Neutrophil (primary cell): ENCODE measurements at regions not wholly inside any gene's neighbourhood (a gene's known extent, or its start where the extent isn't known, plus 50 kb on each side); places are given as distances from the start of the nearest gene placed in this dataset.

Experiments used
- H3K27ac ChIP-seq: fragments of 200-600 bp; sonication (generic); 2 replicates; pipeline ENCODE4 v1.5.1; 2016; ENCODE audit warnings: mild to moderate bottlenecking, moderate library complexity
- H3K27me3 ChIP-seq: fragments of 200-600 bp; sonication (generic); 2 replicates; pipeline ENCODE4 v1.6.0; 2016; ENCODE audit warnings: mild to moderate bottlenecking
- H3K36me3 ChIP-seq: fragments of 200-600 bp; sonication (generic); 2 replicates; pipeline ENCODE4 v1.5.1; 2017
- H3K4me1 ChIP-seq, 2 experiments: fragments of 200-600 bp in 1 of 2; sonication (generic) in 1 of 2; 1 replicate in 1 of 2; 2 replicates in 1 of 2; pipeline versions ENCODE4 v1.5.1 to v1.6.1; 2013 to 2016; ENCODE audit warnings: low read depth in 1 of 2, low read length in 1 of 2, mild to moderate bottlenecking in 1 of 2, moderate library complexity in 1 of 2; ENCODE audit not compliant: control insufficient read depth in 1 of 2, insufficient read depth in 1 of 2
- H3K4me3 ChIP-seq, 2 experiments: fragments of 200-600 bp in 1 of 2; sonication (generic) in 1 of 2; 1 replicate in 1 of 2; 2 replicates in 1 of 2; pipeline ENCODE4 v1.5.1; 2013 to 2016; ENCODE audit warnings: low read depth in 1 of 2, low read length in 1 of 2, mild to moderate bottlenecking in 1 of 2, moderate library complexity in 1 of 2
- H3K9me3 ChIP-seq: fragments of 200-600 bp; sonication (generic); 2 replicates; pipeline ENCODE4 v1.5.1; 2016
- CTCF ChIP-seq: fragments of 200-600 bp; sonication (generic); IDR thresholded peaks from 2 replicates; pipeline ENCODE4 v1.5.1; 2016; ENCODE audit warnings: antibody characterized with exemption

GRCh38 chr9:117974108-117974507, 269.9 kb downstream of the TLR4 start:
- Histone ChIP-seq H3K4me3 (no peak overlapping the region), H3K36me3 (no peaks in the 10 kb centered on the region), H3K27ac (no peak overlapping the region), H3K9me3 (no peaks in the 10 kb centered on the region), H3K27me3 (no peaks in the 10 kb centered on the region), H3K4me1 (no peaks in the 10 kb centered on the region)
- no peak for TF ChIP-seq CTCF

- Histone ChIP-seq H3K27ac (no peak overlapping the region), H3K27me3 (no peaks in the 10 kb centered on the region), H3K4me3 (no peak overlapping the region), H3K9me3 (no peaks in the 10 kb centered on the region), H3K36me3 (no peaks in the 10 kb centered on the region), H3K4me1 (no peaks in the 10 kb centered on the region)
- no peak for TF ChIP-seq CTCF
Measured at GRCh38 chr9:117979914-117980313, 275.7 kb downstream of the TLR4 start.

GRCh38 chr9:117987945-117988344, 283.7 kb downstream of the TLR4 start:
- TF ChIP-seq CTCF, result no peak
- H3K27me3 ChIP-seq, result no peaks in the 10 kb centered on the region

GRCh38 chr9:117992006-117992405, 287.8 kb downstream of the TLR4 start:
- Histone ChIP-seq H3K9me3 (no peaks in the 10 kb centered on the region), H3K27me3 (no peaks in the 10 kb centered on the region), H3K36me3 (no peaks in the 10 kb centered on the region), H3K4me1 (no peaks in the 10 kb centered on the region), H3K27ac (no peak overlapping the region), H3K4me3 (no peak overlapping the region)
- no peak for TF ChIP-seq CTCF

More at GRCh38 chr9:117987945-117988344, 283.7 kb downstream of the TLR4 start:
- H3K4me1 ChIP-seq, result no peaks in the 10 kb centered on the region
- no peaks in the 10 kb centered on the region for H3K36me3 ChIP-seq
- no peak overlapping the region for H3K27ac ChIP-seq
- H3K4me3 ChIP-seq, result no peak overlapping the region
- H3K9me3 ChIP-seq, result no peaks in the 10 kb centered on the region

GRCh38 chr9:118000581-118000980, 296.4 kb downstream of the TLR4 start:
- Histone ChIP-seq H3K4me3 (no peak overlapping the region), H3K27me3 (no peaks in the 10 kb centered on the region), H3K36me3 (no peaks in the 10 kb centered on the region), H3K27ac (no peak overlapping the region), H3K9me3 (no peaks in the 10 kb centered on the region), H3K4me1 (no peaks in the 10 kb centered on the region)
- TF ChIP-seq CTCF, result no peak

- H3K9me3 ChIP-seq, result no peaks in the 10 kb centered on the region
- TF ChIP-seq CTCF, result no peak
- no peaks in the 10 kb centered on the region for H3K36me3 ChIP-seq
Measured at GRCh38 chr9:118003240-118003639, 299.0 kb downstream of the TLR4 start.

More at GRCh38 chr9:118003240-118003639, 299.0 kb downstream of the TLR4 start:
- H3K4me1 ChIP-seq, result no peaks in the 10 kb centered on the region
- H3K27ac ChIP-seq, result no peak overlapping the region
- H3K27me3 ChIP-seq, result no peaks in the 10 kb centered on the region
- no peak overlapping the region for H3K4me3 ChIP-seq
